Endodermal cell (in vitro differentiated cells): ENCODE measurements at regions not wholly inside any gene's neighbourhood (a gene's known extent, or its start where the extent isn't known, plus 50 kb on each side); places are given as distances from the start of the nearest gene placed in this dataset.

Source experiments
- DNase-seq: peaks from one replicate; pipeline ENCODE4 v3.0.0-alpha.2; 2017
- H3K27ac ChIP-seq: 2 replicates; pipeline ENCODE4 v1.5.1; 2013; ENCODE audit warnings: mild to moderate bottlenecking, low read depth, low read length, moderate library complexity
- H3K27me3 ChIP-seq: 2 replicates; pipeline ENCODE4 v1.6.1; 2013; ENCODE audit warnings: mild to moderate bottlenecking, low read length, moderate library complexity; ENCODE audit not compliant: insufficient read depth, control insufficient read depth, poor library complexity, severe bottlenecking
- H3K36me3 ChIP-seq: 2 replicates; pipeline ENCODE4 v1.7.0; 2013; ENCODE audit warnings: mild to moderate bottlenecking, low read length, moderate library complexity; ENCODE audit not compliant: control insufficient read depth, insufficient read depth
- H3K4me1 ChIP-seq: one replicate; pipeline ENCODE4 v1.7.0; 2013; ENCODE audit warnings: low read length; ENCODE audit not compliant: control insufficient read depth, insufficient read depth
- H3K4me3 ChIP-seq: 2 replicates; pipeline ENCODE4 v1.5.1; 2013; ENCODE audit warnings: mild to moderate bottlenecking, low read length, moderate library complexity
- H3K9ac ChIP-seq: 2 replicates; pipeline ENCODE4 v1.6.1; 2013; ENCODE audit warnings: mild to moderate bottlenecking, low read length, moderate library complexity; ENCODE audit not compliant: poor library complexity, severe bottlenecking; ENCODE audit errors: extremely low read depth
- H3K9me3 ChIP-seq: 2 replicates; pipeline ENCODE4 v1.6.1; 2013; ENCODE audit warnings: mild to moderate bottlenecking, low read length, moderate library complexity; ENCODE audit not compliant: control insufficient read depth
- H3K27ac Mint-ChIP-seq: 2 replicates; pipeline ENCODE4 v1.8.0; 2020; ENCODE audit warnings: mixed read lengths
- H3K27me3 Mint-ChIP-seq: 2 replicates; pipeline ENCODE4 v1.8.0; 2021; ENCODE audit warnings: mild to moderate bottlenecking, mixed read lengths; ENCODE audit not compliant: insufficient read depth
- H3K36me3 Mint-ChIP-seq: 2 replicates; pipeline ENCODE4 v1.8.0; 2020; ENCODE audit warnings: low read depth, mixed read lengths
- H3K4me1 Mint-ChIP-seq: 2 replicates; pipeline ENCODE4 v1.8.0; 2020; ENCODE audit warnings: mixed read lengths
- H3K4me3 Mint-ChIP-seq: 2 replicates; pipeline ENCODE4 v1.8.0; 2020; ENCODE audit warnings: mild to moderate bottlenecking, moderate library complexity, mixed read lengths
- H3K9me3 Mint-ChIP-seq: 2 replicates; pipeline ENCODE4 v1.8.0; 2020; ENCODE audit warnings: mild to moderate bottlenecking, mixed read lengths
- WGBS, 2 experiments: methylation state at CpG; one replicate each; pipeline versions ENCODE4 v1.1.5 to v1.1.7; 2013; ENCODE audit warnings: missing lambda C conversion rate in 2 of 2, mixed read lengths in 1 of 2; ENCODE audit not compliant: insufficient coverage in 1 of 2, insufficient read length in 1 of 2; 5-methylcytosine and 5-hydroxymethylcytosine counted together
- TF ChIP-seq, protein P1 (sequence below): fragments of 200-600 bp; sonication (generic); conservative IDR thresholded peaks from 2 replicates; pipeline ENCODE4 v1.5.0; 2021; ENCODE audit warnings: antibody characterized with exemption, mild to moderate bottlenecking

DNA sequence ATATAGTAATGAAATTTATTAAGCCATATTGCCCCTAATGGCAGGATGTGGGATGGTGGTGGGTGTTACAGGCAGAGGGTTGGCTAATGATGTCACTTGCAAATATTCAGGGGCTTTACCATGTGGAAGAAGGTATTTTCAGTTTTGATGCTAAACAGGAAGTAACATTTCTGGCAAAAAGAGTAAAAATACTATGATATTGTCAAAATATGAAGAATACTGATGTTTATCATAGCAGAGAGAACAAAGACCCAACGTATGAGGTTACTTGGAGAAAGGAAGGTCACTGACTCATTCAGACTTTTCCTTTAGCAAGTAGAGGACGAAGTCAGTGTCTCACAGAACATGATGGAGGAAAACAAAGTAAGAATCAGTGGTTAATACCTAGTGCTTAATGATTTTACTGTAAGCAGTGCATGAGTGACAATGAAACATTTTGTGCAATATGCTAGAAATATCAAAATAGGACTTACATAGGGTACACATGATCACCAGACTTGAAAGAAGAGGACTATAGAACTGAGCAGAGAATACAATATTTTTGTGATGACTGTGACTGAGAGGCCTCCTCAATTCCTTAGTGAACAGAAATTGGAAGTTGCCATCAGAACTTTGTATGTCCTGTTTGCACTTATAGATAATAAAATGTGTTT is 89.7 kb upstream of the STEAP4 start:
- WGBS, 2 experiments, result 89 to 100% methylated on average over 2 of the region's 2 CpGs
- no peak for DNase-seq
- Histone ChIP-seq H3K36me3 (no peaks in the 10 kb centered on the region), H3K4me3 (no peak overlapping the region), H3K9me3 (no peaks in the 10 kb centered on the region), H3K27ac (no peak overlapping the region), H3K27me3 (no peaks in the 10 kb centered on the region), H3K4me1 (peaks cover 12% of the 10 kb centered on the region), H3K9ac (no peak overlapping the region)
- no peak overlapping the region for H3K4me3 Mint-ChIP-seq
- no peaks in the 10 kb centered on the region for H3K9me3 Mint-ChIP-seq
- H3K4me1 Mint-ChIP-seq, result peaks cover 22% of the 10 kb centered on the region
- no peaks in the 10 kb centered on the region for H3K27me3 Mint-ChIP-seq
- no peaks in the 10 kb centered on the region for H3K36me3 Mint-ChIP-seq
- H3K27ac Mint-ChIP-seq, result no peak overlapping the region
- TF ChIP-seq, protein P1, sequence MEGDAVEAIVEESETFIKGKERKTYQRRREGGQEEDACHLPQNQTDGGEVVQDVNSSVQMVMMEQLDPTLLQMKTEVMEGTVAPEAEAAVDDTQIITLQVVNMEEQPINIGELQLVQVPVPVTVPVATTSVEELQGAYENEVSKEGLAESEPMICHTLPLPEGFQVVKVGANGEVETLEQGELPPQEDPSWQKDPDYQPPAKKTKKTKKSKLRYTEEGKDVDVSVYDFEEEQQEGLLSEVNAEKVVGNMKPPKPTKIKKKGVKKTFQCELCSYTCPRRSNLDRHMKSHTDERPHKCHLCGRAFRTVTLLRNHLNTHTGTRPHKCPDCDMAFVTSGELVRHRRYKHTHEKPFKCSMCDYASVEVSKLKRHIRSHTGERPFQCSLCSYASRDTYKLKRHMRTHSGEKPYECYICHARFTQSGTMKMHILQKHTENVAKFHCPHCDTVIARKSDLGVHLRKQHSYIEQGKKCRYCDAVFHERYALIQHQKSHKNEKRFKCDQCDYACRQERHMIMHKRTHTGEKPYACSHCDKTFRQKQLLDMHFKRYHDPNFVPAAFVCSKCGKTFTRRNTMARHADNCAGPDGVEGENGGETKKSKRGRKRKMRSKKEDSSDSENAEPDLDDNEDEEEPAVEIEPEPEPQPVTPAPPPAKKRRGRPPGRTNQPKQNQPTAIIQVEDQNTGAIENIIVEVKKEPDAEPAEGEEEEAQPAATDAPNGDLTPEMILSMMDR, result no peak

DNA sequence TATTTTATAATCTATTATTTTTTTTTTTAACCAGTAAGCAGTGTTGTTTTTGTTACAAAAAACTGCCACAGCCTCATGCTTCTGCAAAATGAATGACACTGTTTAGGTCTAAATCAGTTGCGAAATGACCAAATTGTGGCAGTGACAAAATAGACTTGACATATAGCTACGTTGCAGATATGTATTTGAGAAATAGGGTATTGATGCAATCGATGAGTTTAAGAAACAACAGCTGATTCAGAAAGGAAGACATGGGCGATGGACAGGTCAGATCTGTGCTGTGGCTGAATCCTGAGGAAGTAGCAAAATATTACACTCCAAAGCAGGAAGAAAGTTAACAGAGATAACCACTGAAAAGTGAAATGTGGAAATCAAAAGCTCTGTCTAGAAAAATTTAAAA is 89.0 kb upstream of the STEAP4 start:
- Histone ChIP-seq H3K4me3 (no peak overlapping the region), H3K9me3 (no peaks in the 10 kb centered on the region), H3K36me3 (no peaks in the 10 kb centered on the region), H3K27me3 (no peaks in the 10 kb centered on the region), H3K9ac (no peak overlapping the region), H3K27ac (no peak overlapping the region), H3K4me1 (peaks cover 12% of the 10 kb centered on the region)
- Mint-ChIP-seq H3K27me3 (no peaks in the 10 kb centered on the region), H3K36me3 (no peaks in the 10 kb centered on the region), H3K4me3 (no peak overlapping the region), H3K4me1 (peaks cover 22% of the 10 kb centered on the region), H3K9me3 (no peaks in the 10 kb centered on the region), H3K27ac (no peak overlapping the region)
- TF ChIP-seq, protein P1, result no peak
- DNase-seq, result no peak
- WGBS, 2 experiments, result 72 to 75% methylated on average over 4 of the region's 4 CpGs

GRCh38 chr7:88391247-88391646 is 84.6 kb upstream of the STEAP4 start:
- Histone ChIP-seq H3K27ac (no peak overlapping the region), H3K9ac (no peak overlapping the region), H3K27me3 (no peaks in the 10 kb centered on the region), H3K9me3 (no peaks in the 10 kb centered on the region), H3K4me1 (peaks cover 5% of the 10 kb centered on the region), H3K36me3 (no peaks in the 10 kb centered on the region), H3K4me3 (no peak overlapping the region)
- Mint-ChIP-seq H3K27ac (no peak overlapping the region), H3K4me3 (no peak overlapping the region), H3K9me3 (no peaks in the 10 kb centered on the region), H3K36me3 (no peaks in the 10 kb centered on the region), H3K4me1 (no peaks in the 10 kb centered on the region), H3K27me3 (no peaks in the 10 kb centered on the region)
- TF ChIP-seq, protein P1, result no peak
- no peak for DNase-seq
